HFFc6 (cell line): ENCODE measurements at regions not wholly inside any gene's neighbourhood (a gene's known extent, or its start where the extent isn't known, plus 50 kb on each side); places are given as distances from the start of the nearest gene placed in this dataset.

Source experiments
- DNase-seq: peaks from one replicate; pipeline ENCODE4 v3.0.0-alpha.2; 2018
- H3K27ac Mint-ChIP-seq: 2 replicates; pipeline ENCODE4 v1.8.0; 2020; ENCODE audit warnings: mild to moderate bottlenecking, mixed read lengths
- H3K27me3 Mint-ChIP-seq: 2 replicates; pipeline ENCODE4 v1.8.0; 2021; ENCODE audit warnings: mild to moderate bottlenecking, moderate library complexity, mixed read lengths; ENCODE audit not compliant: insufficient read depth
- H3K36me3 Mint-ChIP-seq: 2 replicates; pipeline ENCODE4 v1.8.0; 2021; ENCODE audit warnings: low read depth, mixed read lengths
- H3K4me1 Mint-ChIP-seq: 2 replicates; pipeline ENCODE4 v1.8.0; 2020; ENCODE audit warnings: low read depth, mixed read lengths
- H3K4me3 Mint-ChIP-seq: 2 replicates; pipeline ENCODE4 v1.8.0; 2020; ENCODE audit warnings: mild to moderate bottlenecking, moderate library complexity, mixed read lengths
- H3K9me3 Mint-ChIP-seq: 2 replicates; pipeline ENCODE4 v1.8.0; 2020; ENCODE audit warnings: mild to moderate bottlenecking, mixed read lengths
- CTCF ChIP-seq: fragments of 200-600 bp; sonication (generic); IDR thresholded peaks from 2 replicates; pipeline ENCODE4 v1.5.0; 2021; ENCODE audit warnings: antibody characterized with exemption, mild to moderate bottlenecking

GRCh38 chr7:18302097-18302496, 193.5 kb upstream of the HDAC9 start:
- no peak for TF ChIP-seq CTCF
- Mint-ChIP-seq H3K4me1 (no peaks in the 10 kb centered on the region), H3K36me3 (no peaks in the 10 kb centered on the region), H3K27me3 (peaks cover 9% of the 10 kb centered on the region; the same call in 1 of the 2 replicates), H3K27ac (no peak overlapping the region), H3K9me3 (no peaks in the 10 kb centered on the region), H3K4me3 (no peak overlapping the region)
- no peak for DNase-seq

- H3K9me3 Mint-ChIP-seq = no peaks in the 10 kb centered on the region
- H3K4me1 Mint-ChIP-seq = no peaks in the 10 kb centered on the region
- no peaks in the 10 kb centered on the region for H3K36me3 Mint-ChIP-seq
- TF ChIP-seq CTCF = no peak
- no peak for DNase-seq
- peaks cover 10% of the 10 kb centered on the region for H3K27me3 Mint-ChIP-seq
- no peak overlapping the region for H3K4me3 Mint-ChIP-seq
- H3K27ac Mint-ChIP-seq = no peak overlapping the region
Observed at GRCh38 chr7:18305866-18306265, 189.7 kb upstream of the HDAC9 start.

- H3K4me3 Mint-ChIP-seq = no peak overlapping the region
- no peak for DNase-seq
- H3K27ac Mint-ChIP-seq = no peak overlapping the region
- H3K36me3 Mint-ChIP-seq = no peaks in the 10 kb centered on the region
- H3K27me3 Mint-ChIP-seq = peaks cover 10% of the 10 kb centered on the region
- H3K9me3 Mint-ChIP-seq = no peaks in the 10 kb centered on the region
- H3K4me1 Mint-ChIP-seq = no peaks in the 10 kb centered on the region
- TF ChIP-seq CTCF = no peak
Observed at GRCh38 chr7:18306696-18307095, 188.9 kb upstream of the HDAC9 start.

GRCh38 chr7:18308938-18309337, 186.6 kb upstream of the HDAC9 start:
- Mint-ChIP-seq H3K9me3 (no peaks in the 10 kb centered on the region), H3K27me3 (peaks cover 10% of the 10 kb centered on the region), H3K4me3 (no peak overlapping the region), H3K36me3 (no peaks in the 10 kb centered on the region), H3K27ac (no peak overlapping the region), H3K4me1 (no peaks in the 10 kb centered on the region)
- no peak for TF ChIP-seq CTCF
- DNase-seq = no peak

- TF ChIP-seq CTCF = no peak
- Mint-ChIP-seq H3K27me3 (peaks cover under 1% of the 10 kb centered on the region; the same call in 1 of the 2 replicates), H3K27ac (no peak overlapping the region), H3K36me3 (no peaks in the 10 kb centered on the region), H3K4me1 (peaks cover 4% of the 10 kb centered on the region; the same call in 1 of the 2 replicates), H3K4me3 (no peak overlapping the region), H3K9me3 (no peaks in the 10 kb centered on the region)
- DNase-seq = no peak
Observed at GRCh38 chr7:18312482-18312881, 183.1 kb upstream of the HDAC9 start.

- H3K36me3 Mint-ChIP-seq = no peaks in the 10 kb centered on the region
- peaks cover 8% of the 10 kb centered on the region; the same call in 1 of the 2 replicates for H3K4me1 Mint-ChIP-seq
- no peaks in the 10 kb centered on the region; the same call in 1 of the 2 replicates for H3K27me3 Mint-ChIP-seq
- DNase-seq = no peak
- TF ChIP-seq CTCF = no peak
- no peaks in the 10 kb centered on the region for H3K9me3 Mint-ChIP-seq
- no peak overlapping the region for H3K27ac Mint-ChIP-seq
- H3K4me3 Mint-ChIP-seq = no peak overlapping the region
Observed at GRCh38 chr7:18313965-18314364, 181.6 kb upstream of the HDAC9 start.
